H1 (cell line): ENCODE measurements at regions not wholly inside any gene's neighbourhood (a gene's known extent, or its start where the extent isn't known, plus 50 kb on each side); places are given as distances from the start of the nearest gene placed in this dataset.

ENCODE experiments used
- CTCF ChIA-PET: fragments of 300-600 bp; sonication (Branson Sonifier 250); formaldehyde crosslinking; loops from one replicate; lab custom pipeline; 2021; ENCODE audit not compliant: partially characterized antibody; lab: Charles Lee
- POLR2A ChIA-PET: fragments of 300-600 bp; sonication (Branson Sonifier 250); formaldehyde crosslinking; loops from one replicate; lab custom pipeline; 2021; ENCODE audit warnings: inconsistent platforms; ENCODE audit not compliant: partially characterized antibody; lab: Charles Lee
- DNase-seq, 2 experiments: peaks; one replicate each; pipeline versions ENCODE4 v3.0.0 to v3.0.0-alpha.2; 2010 to 2022; ENCODE audit warnings: low spot score in 2 of 2, low read depth in 1 of 2, mixed read lengths in 1 of 2
- FAIRE-seq: peaks from 2 replicates; lab custom pipeline; 2011; peaks lifted over from hg19 to GRCh38; lab: Jason Lieb, UNC
- H2AFZ ChIP-seq: 2 replicates; pipeline ENCODE4 v1.8.1; 2012; ENCODE audit warnings: low read length, inconsistent platforms
- H2AK5ac ChIP-seq: 2 replicates; pipeline ENCODE4 v1.6.1; 2013; ENCODE audit warnings: low read depth, low read length
- H2BK120ac ChIP-seq: replicated peaks from 2 replicates; pipeline ENCODE3; 2013; ENCODE audit warnings: low read depth, low read length, inconsistent platforms
- H2BK12ac ChIP-seq: 2 replicates; pipeline ENCODE4 v1.6.1; 2013; ENCODE audit warnings: low read depth, low read length
- H2BK15ac ChIP-seq: 2 replicates; pipeline ENCODE4 v1.6.1; 2013; ENCODE audit warnings: low read length
- H2BK20ac ChIP-seq: 2 replicates; pipeline ENCODE4 v1.6.1; 2013; ENCODE audit warnings: low read length
- H2BK5ac ChIP-seq: 2 replicates; pipeline ENCODE4 v1.6.1; 2013; ENCODE audit warnings: low read depth, low read length
- H3K14ac ChIP-seq: 2 replicates; pipeline ENCODE4 v1.6.1; 2013; ENCODE audit warnings: inconsistent platforms; ENCODE audit not compliant: insufficient read length
- H3K18ac ChIP-seq: 2 replicates; pipeline ENCODE4 v1.6.1; 2013; ENCODE audit warnings: low read length; ENCODE audit errors: extremely low read depth
- H3K23ac ChIP-seq: 2 replicates; pipeline ENCODE4 v1.6.1; 2013; ENCODE audit warnings: inconsistent platforms; ENCODE audit not compliant: insufficient read length
- H3K23me2 ChIP-seq: 2 replicates; pipeline ENCODE4 v1.6.1; 2013; ENCODE audit warnings: low read depth, low read length
- H3K27ac ChIP-seq: 2 replicates; pipeline ENCODE4 v1.6.1; 2011; ENCODE audit warnings: low read depth, low read length, inconsistent platforms
- H3K27me3 ChIP-seq, 4 experiments: replicated peaks in 1 of 4; 1 replicate in 1 of 4; 2 replicates in 3 of 4; pipeline versions ENCODE4 v1.6.1 to v1.8.1; 2011 to 2013; ENCODE audit warnings: low read length in 3 of 4, mild to moderate bottlenecking in 3 of 4, inconsistent platforms in 2 of 4, mixed read lengths in 2 of 4, moderate library complexity in 1 of 4; ENCODE audit not compliant: control insufficient read depth in 3 of 4, insufficient read depth in 3 of 4; ENCODE audit errors: extremely low read depth in 1 of 4
- H3K36me3 ChIP-seq, 4 experiments: 2 replicates each; pipeline versions ENCODE4 v1.6.1 to v1.8.1; 2011 to 2013; ENCODE audit warnings: mild to moderate bottlenecking in 4 of 4, low read length in 3 of 4, moderate library complexity in 2 of 4, control low read depth in 1 of 4, inconsistent platforms in 1 of 4; ENCODE audit not compliant: insufficient read depth in 4 of 4, control insufficient read depth in 2 of 4
- H3K4ac ChIP-seq: replicated peaks from 2 replicates; pipeline ENCODE3; 2013; ENCODE audit warnings: low read length, low read depth, mixed read lengths, inconsistent platforms; ENCODE audit not compliant: insufficient read length
- H3K4me1 ChIP-seq, 4 experiments: replicated peaks in 1 of 4; 1 replicate in 1 of 4; 2 replicates in 3 of 4; pipeline versions ENCODE4 v1.6.1 to v1.8.1; 2011 to 2013; ENCODE audit warnings: low read length in 3 of 4, inconsistent platforms in 2 of 4, mixed read lengths in 1 of 4; ENCODE audit not compliant: insufficient read depth in 4 of 4, control insufficient read depth in 3 of 4
- H3K4me2 ChIP-seq, 2 experiments: 2 replicates each; pipeline versions ENCODE4 v1.6.1 to v1.8.1; 2011 to 2013; ENCODE audit warnings: low read depth in 2 of 2, low read length in 2 of 2, control low read depth in 1 of 2, inconsistent platforms in 1 of 2, mild to moderate bottlenecking in 1 of 2; ENCODE audit not compliant: insufficient read depth in 1 of 2
- H3K4me3 ChIP-seq, 4 experiments: fragments of 200-600, 300-600 bp in 1 of 4; sonication (generic), shearing (Covaris generic), sonication (Bioruptor Twin) in 1 of 4; 2 replicates each; pipeline versions ENCODE4 v1.5.1 to v1.8.1; 2011 to 2016; ENCODE audit warnings: low read length in 4 of 4, low read depth in 3 of 4, control low read depth in 2 of 4, inconsistent platforms in 2 of 4, mild to moderate bottlenecking in 2 of 4, mixed read lengths in 1 of 4, moderate library complexity in 1 of 4; ENCODE audit not compliant: insufficient read depth in 2 of 4; ENCODE audit errors: extremely low read depth in 1 of 4
- H3K56ac ChIP-seq: replicated peaks from 2 replicates; pipeline ENCODE3; 2013; ENCODE audit warnings: low read depth, mild to moderate bottlenecking, mixed read lengths, low read length, inconsistent platforms; ENCODE audit not compliant: insufficient read length
- H3K79me1 ChIP-seq: 2 replicates; pipeline ENCODE4 v1.6.1; 2013; ENCODE audit warnings: low read depth, low read length, control low read depth
- H3K79me2 ChIP-seq, 2 experiments: 2 replicates each; pipeline versions ENCODE4 v1.6.1 to v1.8.1; 2012 to 2013; ENCODE audit warnings: low read length in 2 of 2, mild to moderate bottlenecking in 2 of 2, inconsistent platforms in 1 of 2; ENCODE audit not compliant: insufficient read depth in 2 of 2, control insufficient read depth in 1 of 2
- H3K9ac ChIP-seq, 4 experiments: replicated peaks in 1 of 4; 1 replicate in 1 of 4; 2 replicates in 3 of 4; pipeline versions ENCODE4 v1.6.1 to v1.8.1; 2011 to 2013; ENCODE audit warnings: low read depth in 3 of 4, low read length in 3 of 4, control low read depth in 2 of 4, mild to moderate bottlenecking in 2 of 4, moderate library complexity in 2 of 4, inconsistent platforms in 1 of 4; ENCODE audit errors: extremely low read depth in 1 of 4
- H3K9me3 ChIP-seq, 2 experiments: 2 replicates each; pipeline versions ENCODE4 v1.6.1 to v1.8.1; 2012 to 2013; ENCODE audit warnings: mild to moderate bottlenecking in 2 of 2, moderate library complexity in 2 of 2, control low read depth in 1 of 2, inconsistent platforms in 1 of 2, low read depth in 1 of 2, low read length in 1 of 2, mixed read lengths in 1 of 2; ENCODE audit not compliant: insufficient read depth in 2 of 2
- H4K20me1 ChIP-seq, 2 experiments: replicated peaks in 1 of 2; 2 replicates each; pipeline versions ENCODE3 to v1.8.1; 2011 to 2013; ENCODE audit warnings: inconsistent platforms in 2 of 2, low read length in 2 of 2, mild to moderate bottlenecking in 1 of 2; ENCODE audit not compliant: insufficient read depth in 2 of 2, control insufficient read depth in 1 of 2
- H4K5ac ChIP-seq: 2 replicates; pipeline ENCODE4 v1.6.1; 2013; ENCODE audit warnings: low read length, low read depth, mixed read lengths, inconsistent platforms; ENCODE audit not compliant: insufficient read length
- H4K8ac ChIP-seq: 2 replicates; pipeline ENCODE4 v1.8.0; 2013; ENCODE audit warnings: mild to moderate bottlenecking, moderate library complexity, low read length, inconsistent platforms; ENCODE audit not compliant: insufficient read depth; ENCODE audit errors: extremely low read depth
- H4K91ac ChIP-seq: replicated peaks from 2 replicates; pipeline ENCODE3; 2013; ENCODE audit warnings: low read length, mixed read lengths, inconsistent platforms; ENCODE audit not compliant: insufficient read length
- CHD1 ChIP-seq: IDR thresholded peaks from 2 replicates; pipeline ENCODE4 v1.6.1; 2012; ENCODE audit warnings: low read depth, low read length, improper control_type of control experiment
- EGR1 ChIP-seq: IDR thresholded peaks from 2 replicates; pipeline ENCODE4 v1.6.1; 2011; ENCODE audit warnings: low read depth, low read length, borderline replicate concordance
- KDM5A ChIP-seq: fragments of 200-600 bp; IDR thresholded peaks from 2 replicates; pipeline ENCODE4 v1.7.1; 2012; ENCODE audit warnings: mild to moderate bottlenecking, low read length, inconsistent platforms, mixed read lengths
- NRF1 ChIP-seq: IDR thresholded peaks from 2 replicates; pipeline ENCODE4 v1.6.1; 2011; ENCODE audit warnings: mild to moderate bottlenecking, low read depth, low read length, improper control_type of control experiment
- SAP30 ChIP-seq: fragments of 300-600 bp; sonication (generic); IDR thresholded peaks from 2 replicates; pipeline ENCODE4 v1.7.1; 2012; ENCODE audit warnings: low read length, moderate library complexity, mild to moderate bottlenecking, inconsistent platforms; ENCODE audit not compliant: insufficient read depth, insufficient replicate concordance
- SIN3A ChIP-seq, 2 experiments: IDR thresholded peaks in 1 of 2; conservative IDR thresholded peaks in 1 of 2; 2 replicates each; pipeline ENCODE4 v1.6.1; 2011 to 2012; ENCODE audit warnings: low read length in 2 of 2, improper control_type of control experiment in 1 of 2, low read depth in 1 of 2, mild to moderate bottlenecking in 1 of 2
- SP2 ChIP-seq: IDR thresholded peaks from 2 replicates; pipeline ENCODE4 v1.6.1; 2012; ENCODE audit warnings: mild to moderate bottlenecking, low read length, inconsistent platforms
- SP4 ChIP-seq: IDR thresholded peaks from 2 replicates; pipeline ENCODE4 v1.6.1; 2012; ENCODE audit warnings: low read length, inconsistent platforms
- USF2 ChIP-seq: IDR thresholded peaks from 2 replicates; pipeline ENCODE4 v1.6.1; 2011; ENCODE audit warnings: low read length, improper control_type of control experiment
- WGBS, 2 experiments: shearing (Covaris generic) in 1 of 2; methylation state at CpG; one replicate each; pipeline versions ENCODE4 v1.1.6 to v1.1.7; 2013 to 2015; ENCODE audit warnings: low lambda C conversion rate in 2 of 2, mixed read lengths in 2 of 2, inconsistent platforms in 1 of 2, low coverage in 1 of 2, missing lambda C conversion rate in 1 of 2; ENCODE audit not compliant: insufficient replicate concordance in 2 of 2, insufficient coverage in 1 of 2, insufficient read length in 1 of 2; ENCODE audit errors: extremely low coverage in 1 of 2, missing lambda C conversion rate in 1 of 2; 5-methylcytosine and 5-hydroxymethylcytosine counted together
- TF ChIP-seq, protein P1 (sequence below): IDR thresholded peaks from 2 replicates; pipeline ENCODE4 v1.6.1; 2012; ENCODE audit warnings: low read length, inconsistent platforms

DNA sequence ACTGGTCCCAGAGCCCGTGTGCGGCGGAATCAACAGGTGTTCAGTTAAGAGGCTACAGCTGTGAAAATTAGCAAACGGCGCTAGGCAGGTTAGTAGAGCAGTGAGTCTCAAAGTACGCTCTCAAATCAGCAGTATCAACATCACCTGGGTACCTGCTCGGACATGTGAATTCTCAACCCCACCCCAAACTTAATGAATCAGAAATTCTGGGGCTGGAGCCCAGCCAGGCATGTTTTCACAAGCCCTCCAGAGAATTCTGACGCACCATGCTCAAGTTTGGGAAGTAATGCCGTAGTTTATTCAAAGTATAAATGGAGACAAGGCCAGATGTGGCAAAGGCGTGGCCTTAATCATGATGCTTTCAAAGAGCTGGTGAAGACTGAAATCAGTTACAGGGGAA, 58.2 kb upstream of the PTCHD1 start:
- H3K23ac ChIP-seq, result no peak overlapping the region
- H3K36me3 ChIP-seq, result no peaks in the 10 kb centered on the region
- H4K5ac ChIP-seq, result no peak overlapping the region
- no peak overlapping the region for H2BK20ac ChIP-seq
- H3K9ac ChIP-seq, result no peak overlapping the region
- no peaks in the 10 kb centered on the region for H3K4me1 ChIP-seq
- H3K79me2 ChIP-seq, result no peaks in the 10 kb centered on the region
- no peak overlapping the region for H3K27ac ChIP-seq
- CTCF ChIA-PET, result no interaction called here
- no peaks in the 10 kb centered on the region for H3K27me3 ChIP-seq
- POLR2A ChIA-PET, result no interaction called here
- no peak overlapping the region for H3K56ac ChIP-seq
- no peaks in the 10 kb centered on the region for H4K20me1 ChIP-seq
- no peak overlapping the region for H2BK15ac ChIP-seq
- no peaks in the 10 kb centered on the region for H3K23me2 ChIP-seq
- no peak overlapping the region for H3K4me3 ChIP-seq
- no peak for DNase-seq
- H2AFZ ChIP-seq, result no peak overlapping the region
- no peaks in the 10 kb centered on the region for H3K9me3 ChIP-seq
- no peak overlapping the region for H3K18ac ChIP-seq
- no peak overlapping the region for H3K14ac ChIP-seq
- H2BK5ac ChIP-seq, result no peak overlapping the region
- no peak for TF ChIP-seq SP4
- no peak for TF ChIP-seq CHD1
- no peak for TF ChIP-seq KDM5A
- TF ChIP-seq SAP30, result no peak
- TF ChIP-seq SP2, result no peak
- no peak for TF ChIP-seq USF2
- no peak for TF ChIP-seq NRF1
- TF ChIP-seq EGR1, result no peak
- no peak for TF ChIP-seq SIN3A (conservative IDR thresholded peaks at IDR 0.05 in 1 of 2, IDR thresholded peaks at IDR 0.05 in 1 of 2; ENCODE audit: low read depth in 1 of 2, low read length in 2 of 2)
- TF ChIP-seq, protein P1, sequence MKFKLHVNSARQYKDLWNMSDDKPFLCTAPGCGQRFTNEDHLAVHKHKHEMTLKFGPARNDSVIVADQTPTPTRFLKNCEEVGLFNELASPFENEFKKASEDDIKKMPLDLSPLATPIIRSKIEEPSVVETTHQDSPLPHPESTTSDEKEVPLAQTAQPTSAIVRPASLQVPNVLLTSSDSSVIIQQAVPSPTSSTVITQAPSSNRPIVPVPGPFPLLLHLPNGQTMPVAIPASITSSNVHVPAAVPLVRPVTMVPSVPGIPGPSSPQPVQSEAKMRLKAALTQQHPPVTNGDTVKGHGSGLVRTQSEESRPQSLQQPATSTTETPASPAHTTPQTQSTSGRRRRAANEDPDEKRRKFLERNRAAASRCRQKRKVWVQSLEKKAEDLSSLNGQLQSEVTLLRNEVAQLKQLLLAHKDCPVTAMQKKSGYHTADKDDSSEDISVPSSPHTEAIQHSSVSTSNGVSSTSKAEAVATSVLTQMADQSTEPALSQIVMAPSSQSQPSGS, result no peak
- no peak overlapping the region for H4K91ac ChIP-seq
- no peak overlapping the region for H4K8ac ChIP-seq
- no peak for FAIRE-seq
- H2AK5ac ChIP-seq, result no peak overlapping the region
- WGBS, 2 experiments, result 89% methylated on average over 8 of the region's 10 CpGs; no CpG with 5 or more reads in 1 of the 2 experiments
- no peak overlapping the region for H3K4me2 ChIP-seq
- no peak overlapping the region for H2BK120ac ChIP-seq
- H3K4ac ChIP-seq, result no peak overlapping the region
- H3K79me1 ChIP-seq, result no peaks in the 10 kb centered on the region
- H2BK12ac ChIP-seq, result no peak overlapping the region
